ENCODE measurements at regions not wholly inside any gene's neighbourhood (a gene's known extent, or its start where the extent isn't known, plus 50 kb on each side); places are given as distances from the start of the nearest gene placed in this dataset.

DNA sequence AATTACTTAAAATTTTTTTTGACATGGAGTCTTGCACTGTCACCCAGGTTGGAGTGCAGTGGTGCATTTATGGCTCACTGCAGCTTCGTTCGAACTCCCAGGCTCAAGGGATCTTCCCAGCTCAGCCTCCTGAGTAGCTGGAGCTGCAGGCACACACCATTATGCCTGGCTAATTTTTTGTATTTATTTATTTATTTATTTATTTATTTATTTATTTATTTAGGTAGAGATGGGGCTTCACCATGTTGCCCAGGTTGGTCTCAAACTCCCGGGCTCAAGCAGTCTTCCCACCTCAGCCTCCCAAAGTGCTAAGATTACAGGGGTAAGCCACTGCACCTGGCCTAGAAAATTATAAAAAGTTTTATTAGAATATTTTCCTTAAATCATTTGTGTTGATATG, 73.6 kb downstream of the DACT1 start:
- intact Hi-C loops (cut with DNase I): no loop called here
- no peak overlapping the region for H3K27ac ChIP-seq
- H3K4me3 ChIP-seq: no peak overlapping the region
- TF ChIP-seq CTCF (IDR thresholded peaks at IDR 0.05) (no peak), POLR2A (IDR thresholded peaks at IDR 0.05) (no peak), POLR2AphosphoS5 (IDR thresholded peaks at IDR 0.05) (no peak)
- DNase-seq (ENCODE audit: low spot score): no peak
- no peaks in the 10 kb centered on the region for H3K9me3 ChIP-seq
- H3K4me1 ChIP-seq (replicated peaks): no peaks in the 10 kb centered on the region
- no peaks in the 10 kb centered on the region for H3K36me3 ChIP-seq
- 99% methylated on average over 3 of the region's 3 CpGs for WGBS
- no peaks in the 10 kb centered on the region for H3K27me3 ChIP-seq (replicated peaks; ENCODE audit: insufficient read depth)

DNA sequence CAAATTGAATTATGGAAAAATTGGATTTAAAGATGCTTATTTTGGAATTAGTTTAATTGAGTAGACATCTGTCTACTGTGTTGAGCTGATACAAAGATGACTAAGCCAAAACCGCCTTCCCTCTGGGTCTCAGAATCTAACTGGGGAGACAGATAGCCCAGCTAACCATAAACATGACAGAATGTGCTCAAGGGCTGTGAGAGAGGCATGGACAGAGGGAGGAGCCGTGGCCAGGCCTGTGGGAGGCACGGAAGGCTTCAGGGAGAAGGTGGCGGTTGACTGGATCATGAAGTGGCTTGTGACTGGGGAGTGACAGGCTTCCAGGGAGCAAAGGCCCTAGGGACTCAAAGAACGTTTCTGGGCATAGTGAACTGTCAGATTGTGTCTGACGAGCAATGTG, 74.6 kb downstream of the DACT1 start:
- TF ChIP-seq POLR2A (IDR thresholded peaks at IDR 0.05) (no peak), CTCF (IDR thresholded peaks at IDR 0.05) (no peak), POLR2AphosphoS5 (IDR thresholded peaks at IDR 0.05) (no peak)
- DNase-seq (ENCODE audit: low spot score): no peak
- no peaks in the 10 kb centered on the region for H3K4me1 ChIP-seq (replicated peaks)
- no peak overlapping the region for H3K4me3 ChIP-seq
- H3K27ac ChIP-seq: no peak overlapping the region
- no peaks in the 10 kb centered on the region for H3K9me3 ChIP-seq
- intact Hi-C loops (cut with DNase I): no loop called here
- H3K36me3 ChIP-seq: no peaks in the 10 kb centered on the region
- 93% methylated on average over 6 of the region's 6 CpGs for WGBS
- H3K27me3 ChIP-seq (replicated peaks; ENCODE audit: insufficient read depth): no peaks in the 10 kb centered on the region

- Histone ChIP-seq H3K4me1 (replicated peaks) (no peaks in the 10 kb centered on the region), H3K9me3 (no peaks in the 10 kb centered on the region), H3K27me3 (replicated peaks; ENCODE audit: insufficient read depth) (no peaks in the 10 kb centered on the region)
These were observed 75.9 kb downstream of the DACT1 start for GRCh38 chr14:58713677-58714076.

GRCh38 chr14:58716706-58717105, 78.9 kb downstream of the DACT1 start:
- Histone ChIP-seq H3K36me3 (no peaks in the 10 kb centered on the region), H3K9me3 (no peaks in the 10 kb centered on the region), H3K4me3 (no peak overlapping the region), H3K4me1 (replicated peaks) (no peaks in the 10 kb centered on the region), H3K27me3 (replicated peaks; ENCODE audit: insufficient read depth) (no peaks in the 10 kb centered on the region), H3K27ac (no peak overlapping the region)
- no peak for TF ChIP-seq POLR2AphosphoS5 (IDR thresholded peaks at IDR 0.05)
- no peak for TF ChIP-seq CTCF (IDR thresholded peaks at IDR 0.05)
- TF ChIP-seq POLR2A (IDR thresholded peaks at IDR 0.05): no peak
- 68% methylated on average over 6 of the region's 6 CpGs for WGBS
- no peak for DNase-seq (ENCODE audit: low spot score)
- intact Hi-C loops (cut with DNase I): no loop called here

More at GRCh38 chr14:58713677-58714076, 75.9 kb downstream of the DACT1 start:
- no peaks in the 10 kb centered on the region for H3K36me3 ChIP-seq
- intact Hi-C loops (cut with DNase I): no loop called here
- TF ChIP-seq POLR2AphosphoS5 (IDR thresholded peaks at IDR 0.05): no peak
- TF ChIP-seq POLR2A (IDR thresholded peaks at IDR 0.05): no peak
- no peak for TF ChIP-seq CTCF (IDR thresholded peaks at IDR 0.05)
- WGBS: 55% methylated on average over 5 of the region's 5 CpGs
- no peak overlapping the region for H3K27ac ChIP-seq
- H3K4me3 ChIP-seq: no peak overlapping the region
- DNase-seq (ENCODE audit: low spot score): no peak

- Histone ChIP-seq H3K4me1 (replicated peaks) (no peaks in the 10 kb centered on the region), H3K27ac (no peak overlapping the region), H3K36me3 (no peaks in the 10 kb centered on the region), H3K4me3 (no peak overlapping the region), H3K9me3 (no peaks in the 10 kb centered on the region), H3K27me3 (replicated peaks; ENCODE audit: insufficient read depth) (no peaks in the 10 kb centered on the region)
- intact Hi-C loops (cut with DNase I): no loop called here
- DNase-seq (ENCODE audit: low spot score): no peak
- TF ChIP-seq CTCF (IDR thresholded peaks at IDR 0.05): no peak
- no peak for TF ChIP-seq POLR2AphosphoS5 (IDR thresholded peaks at IDR 0.05)
- no peak for TF ChIP-seq POLR2A (IDR thresholded peaks at IDR 0.05)
These were observed 79.4 kb downstream of the DACT1 start for GRCh38 chr14:58717211-58717610.

Measured in prostate gland (tissue), 2 donors.